ENCODE measurements at regions not wholly inside any gene's neighbourhood (a gene's known extent, or its start where the extent isn't known, plus 50 kb on each side); places are given as distances from the start of the nearest gene placed in this dataset.

GRCh38 chr7:35552691-35553090 lies 142.2 kb downstream of the HERPUD2 start:
- TF ChIP-seq CTCF (IDR thresholded peaks at IDR 0.05; ENCODE audit: unreplicated experiment): no peak
- DNase-seq (ENCODE audit: low spot score, unreplicated experiment): no peak
- H3K36me3 Mint-ChIP-seq (ENCODE audit: insufficient read depth): no peaks in the 10 kb centered on the region
- no peaks in the 10 kb centered on the region for H3K9me3 Mint-ChIP-seq (ENCODE audit: low read depth)
- peaks cover 6% of the 10 kb centered on the region for H3K27me3 Mint-ChIP-seq
- H3K4me3 Mint-ChIP-seq (ENCODE audit: low read depth): no peak overlapping the region
- no peak overlapping the region for H3K27ac Mint-ChIP-seq
- peaks cover 11% of the 10 kb centered on the region for H3K4me1 Mint-ChIP-seq (ENCODE audit: low read depth)

DNA sequence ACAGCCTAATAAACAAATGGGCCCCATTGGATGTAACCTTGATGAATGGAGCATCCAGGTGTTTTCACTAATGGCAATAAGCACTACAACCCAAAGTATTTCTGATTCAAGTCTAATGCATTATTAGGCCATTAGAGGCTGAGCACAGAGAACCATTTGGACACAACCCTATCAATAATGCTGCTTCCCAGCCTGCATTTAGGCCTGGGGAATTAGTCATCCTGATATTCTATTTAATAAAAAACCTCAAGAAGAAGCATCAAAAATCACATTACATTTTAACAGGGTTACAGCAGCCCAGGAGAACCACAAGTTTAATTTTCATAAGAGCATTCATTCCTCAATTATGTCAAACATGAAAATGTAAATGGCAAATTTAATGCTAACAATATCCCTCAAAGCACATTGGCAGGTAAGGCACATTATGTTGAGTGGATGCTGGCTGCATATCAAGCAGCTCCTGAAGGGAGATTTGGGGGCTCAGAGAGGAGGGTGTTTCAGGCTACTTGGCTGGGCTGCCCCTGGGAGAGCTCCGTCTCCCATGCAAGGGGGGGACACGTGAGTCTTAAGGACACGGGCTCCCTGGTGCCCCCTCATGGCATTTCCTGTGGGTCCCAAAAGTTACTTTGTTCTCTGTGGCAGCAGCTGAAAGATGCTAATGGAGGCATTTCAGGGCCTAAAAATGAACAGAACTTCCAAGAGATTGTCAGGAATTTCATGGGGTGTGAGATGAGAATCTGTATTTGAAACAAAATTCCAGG lies 143.4 kb downstream of the HERPUD2 start:
- Mint-ChIP-seq H3K4me1 (ENCODE audit: low read depth) (peaks cover 3% of the 10 kb centered on the region), H3K9me3 (ENCODE audit: low read depth) (no peaks in the 10 kb centered on the region), H3K27ac (no peak overlapping the region), H3K4me3 (ENCODE audit: low read depth) (no peak overlapping the region), H3K27me3 (peaks cover 15% of the 10 kb centered on the region), H3K36me3 (ENCODE audit: insufficient read depth) (no peaks in the 10 kb centered on the region)
- no peak for DNase-seq (ENCODE audit: low spot score, unreplicated experiment)
- TF ChIP-seq CTCF (IDR thresholded peaks at IDR 0.05; ENCODE audit: unreplicated experiment): no peak

GRCh38 chr7:35550831-35551230 lies 144.1 kb downstream of the HERPUD2 start:
- no peak for TF ChIP-seq CTCF (IDR thresholded peaks at IDR 0.05; ENCODE audit: unreplicated experiment)
- no peak overlapping the region for H3K4me3 Mint-ChIP-seq (ENCODE audit: low read depth)
- no peaks in the 10 kb centered on the region for H3K36me3 Mint-ChIP-seq (ENCODE audit: insufficient read depth)
- peaks cover 19% of the 10 kb centered on the region for H3K27me3 Mint-ChIP-seq
- H3K9me3 Mint-ChIP-seq (ENCODE audit: low read depth): no peaks in the 10 kb centered on the region
- no peak overlapping the region for H3K27ac Mint-ChIP-seq
- no peak for DNase-seq (ENCODE audit: low spot score, unreplicated experiment)
- H3K4me1 Mint-ChIP-seq (ENCODE audit: low read depth): peaks cover 3% of the 10 kb centered on the region

DNA sequence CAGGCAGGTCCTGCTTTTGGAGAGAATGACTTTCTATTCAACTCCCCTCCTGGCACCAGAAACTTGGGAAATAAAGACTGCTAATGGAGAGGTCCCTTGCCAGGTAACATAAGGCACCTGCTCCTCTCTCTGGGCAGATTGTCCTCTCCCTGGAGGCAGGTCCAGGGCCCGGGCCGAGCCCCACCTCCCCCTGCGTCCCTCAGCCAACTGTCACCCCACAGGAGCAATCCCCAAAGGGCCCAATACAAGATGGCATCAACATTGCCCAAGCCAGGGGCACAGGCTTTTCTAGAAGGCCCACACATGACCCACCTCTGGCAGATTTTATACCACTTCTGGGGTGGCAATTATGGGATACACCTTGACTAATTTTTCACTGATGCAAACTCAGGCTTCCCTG lies 145.2 kb downstream of the HERPUD2 start:
- peaks cover 25% of the 10 kb centered on the region for H3K27me3 Mint-ChIP-seq
- no peak for DNase-seq (ENCODE audit: low spot score, unreplicated experiment)
- TF ChIP-seq CTCF (IDR thresholded peaks at IDR 0.05; ENCODE audit: unreplicated experiment): no peak
- peaks cover 3% of the 10 kb centered on the region for H3K4me1 Mint-ChIP-seq (ENCODE audit: low read depth)
- no peak overlapping the region for H3K4me3 Mint-ChIP-seq (ENCODE audit: low read depth)
- no peak overlapping the region for H3K27ac Mint-ChIP-seq
- no peaks in the 10 kb centered on the region for H3K36me3 Mint-ChIP-seq (ENCODE audit: insufficient read depth)
- no peaks in the 10 kb centered on the region for H3K9me3 Mint-ChIP-seq (ENCODE audit: low read depth)

- Mint-ChIP-seq H3K4me3 (ENCODE audit: low read depth) (no peak overlapping the region), H3K27me3 (peaks cover 37% of the 10 kb centered on the region), H3K36me3 (ENCODE audit: insufficient read depth) (no peaks in the 10 kb centered on the region), H3K27ac (no peak overlapping the region), H3K4me1 (ENCODE audit: low read depth) (peaks cover 1% of the 10 kb centered on the region), H3K9me3 (ENCODE audit: low read depth) (no peaks in the 10 kb centered on the region)
- no peak for TF ChIP-seq CTCF (IDR thresholded peaks at IDR 0.05; ENCODE audit: unreplicated experiment)
- DNase-seq (ENCODE audit: low spot score, unreplicated experiment): no peak
Measured at GRCh38 chr7:35548291-35548690, 146.6 kb downstream of the HERPUD2 start.

Data from progenitor cell of endocrine pancreas (in vitro differentiated cells).